Thoracic aorta (tissue), 2 donors: ENCODE measurements at regions not wholly inside any gene's neighbourhood (a gene's known extent, or its start where the extent isn't known, plus 50 kb on each side); places are given as distances from the start of the nearest gene placed in this dataset.

Source experiments
- ATAC-seq: fragments of 150-250 bp; one replicate; pipeline ENCODE4 v1.8.0; 2017; ENCODE audit warnings: low read depth; ENCODE audit not compliant: insufficient number of reproducible peaks, low FRiP score
- DNase-seq: peaks from one replicate; pipeline ENCODE4 v3.0.0-alpha.2; 2020; ENCODE audit warnings: low spot score
- H3K27ac ChIP-seq, 2 donors: fragments of 200-600 bp; sonication (generic); 1 replicate in 1 of 2; 2 replicates in 1 of 2; pipeline ENCODE4 v1.5.1; 2016; ENCODE audit warnings: mild to moderate bottlenecking in 2 of 2, moderate library complexity in 2 of 2
- H3K27me3 ChIP-seq: fragments of 200-600 bp; sonication (generic); replicated peaks from 2 replicates; pipeline ENCODE4 v1.6.0; 2016; ENCODE audit warnings: mild to moderate bottlenecking; ENCODE audit not compliant: insufficient read depth
- H3K36me3 ChIP-seq: fragments of 200-600 bp; sonication (generic); one replicate; pipeline ENCODE4 v1.5.1; 2016
- H3K4me1 ChIP-seq, 2 donors: fragments of 200-600 bp; sonication (generic); 1 replicate in 1 of 2; 2 replicates in 1 of 2; pipeline versions ENCODE4 v1.5.1 to v1.6.0; 2016; ENCODE audit warnings: low read depth in 2 of 2, mild to moderate bottlenecking in 1 of 2; ENCODE audit not compliant: control insufficient read depth in 1 of 2
- H3K4me3 ChIP-seq: fragments of 200-600 bp; sonication (generic); 2 replicates; pipeline ENCODE4 v1.5.1; 2016; ENCODE audit warnings: mild to moderate bottlenecking
- H3K9me3 ChIP-seq: fragments of 200-600 bp; sonication (generic); 2 replicates; pipeline ENCODE4 v1.5.1; 2016
- CTCF ChIP-seq: fragments of 200-600 bp; sonication (generic); IDR thresholded peaks from one replicate; pipeline ENCODE4 v1.5.1; 2019; ENCODE audit warnings: antibody characterized with exemption

- ATAC-seq (no peak), DNase-seq (no peak)
- Histone ChIP-seq H3K4me3 (no peak overlapping the region), H3K4me1 (no peaks in the 10 kb centered on the region), H3K27ac (no peak overlapping the region), H3K9me3 (no peaks in the 10 kb centered on the region), H3K27me3 (no peaks in the 10 kb centered on the region), H3K36me3 (no peaks in the 10 kb centered on the region)
- TF ChIP-seq CTCF: no peak
Observed at GRCh38 chr20:7610681-7611080, 329.6 kb downstream of the HAO1 start.

- TF ChIP-seq CTCF: no peak
- Histone ChIP-seq H3K9me3 (no peaks in the 10 kb centered on the region), H3K27me3 (no peaks in the 10 kb centered on the region), H3K36me3 (no peaks in the 10 kb centered on the region), H3K27ac (no peak overlapping the region), H3K4me3 (no peak overlapping the region), H3K4me1 (no peaks in the 10 kb centered on the region)
- ATAC-seq (no peak), DNase-seq (no peak)
Observed at GRCh38 chr20:7617797-7618196, 322.5 kb downstream of the HAO1 start.

GRCh38 chr20:7622399-7622961 lies 317.8 kb downstream of the HAO1 start:
- ATAC-seq (no peak), DNase-seq (no peak)
- Histone ChIP-seq H3K4me3 (no peak overlapping the region), H3K36me3 (no peaks in the 10 kb centered on the region), H3K4me1 (no peaks in the 10 kb centered on the region), H3K9me3 (no peaks in the 10 kb centered on the region), H3K27ac (no peak overlapping the region), H3K27me3 (no peaks in the 10 kb centered on the region)
- no peak for TF ChIP-seq CTCF

DNA sequence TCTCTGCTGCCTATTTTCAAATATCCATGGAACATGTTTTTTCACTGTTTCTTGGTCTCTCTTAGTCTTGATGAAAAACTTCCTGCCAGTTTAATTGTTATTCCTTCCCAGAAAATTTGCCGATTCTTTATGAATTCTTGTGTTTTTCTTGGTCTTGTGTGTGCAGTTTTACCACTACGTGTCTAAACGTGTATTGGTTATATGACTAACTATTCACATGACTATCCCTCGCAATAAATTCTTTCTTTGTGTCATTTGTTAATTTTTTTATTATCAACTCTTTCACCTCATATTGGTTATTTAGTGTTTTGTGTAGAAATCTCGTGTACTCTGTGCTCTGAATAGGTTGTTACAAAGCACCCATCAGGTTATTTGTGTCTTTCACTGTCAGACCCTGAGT lies 315.4 kb downstream of the HAO1 start:
- no peaks in the 10 kb centered on the region for H3K9me3 ChIP-seq
- no peak for TF ChIP-seq CTCF
- DNase-seq: no peak
- H3K36me3 ChIP-seq: no peaks in the 10 kb centered on the region
- no peaks in the 10 kb centered on the region for H3K27me3 ChIP-seq
- ATAC-seq: no peak
- no peak overlapping the region for H3K4me3 ChIP-seq
- H3K4me1 ChIP-seq: no peaks in the 10 kb centered on the region
- no peak overlapping the region for H3K27ac ChIP-seq

- Histone ChIP-seq H3K27me3 (no peaks in the 10 kb centered on the region), H3K4me1 (no peaks in the 10 kb centered on the region), H3K9me3 (no peaks in the 10 kb centered on the region), H3K4me3 (no peak overlapping the region), H3K36me3 (no peaks in the 10 kb centered on the region), H3K27ac (no peak overlapping the region)
- no peak for ATAC-seq
- TF ChIP-seq CTCF: no peak
- DNase-seq: no peak
Observed at GRCh38 chr20:7627734-7628663, 312.3 kb downstream of the HAO1 start.
